H1 (cell line): ENCODE measurements at regions not wholly inside any gene's neighbourhood (a gene's known extent, or its start where the extent isn't known, plus 50 kb on each side); places are given as distances from the start of the nearest gene placed in this dataset.

Source experiments
- CTCF ChIA-PET: fragments of 300-600 bp; sonication (Branson Sonifier 250); formaldehyde crosslinking; loops from one replicate; lab custom pipeline; 2021; ENCODE audit not compliant: partially characterized antibody; lab: Charles Lee
- POLR2A ChIA-PET: fragments of 300-600 bp; sonication (Branson Sonifier 250); formaldehyde crosslinking; loops from one replicate; lab custom pipeline; 2021; ENCODE audit warnings: inconsistent platforms; ENCODE audit not compliant: partially characterized antibody; lab: Charles Lee
- DNase-seq, 2 experiments: peaks; one replicate each; pipeline versions ENCODE4 v3.0.0 to v3.0.0-alpha.2; 2010 to 2022; ENCODE audit warnings: low spot score in 2 of 2, low read depth in 1 of 2, mixed read lengths in 1 of 2
- FAIRE-seq: peaks from 2 replicates; lab custom pipeline; 2011; peaks lifted over from hg19 to GRCh38; lab: Jason Lieb, UNC
- H2AFZ ChIP-seq: 2 replicates; pipeline ENCODE4 v1.8.1; 2012; ENCODE audit warnings: low read length, inconsistent platforms
- H2AK5ac ChIP-seq: 2 replicates; pipeline ENCODE4 v1.6.1; 2013; ENCODE audit warnings: low read depth, low read length
- H2BK120ac ChIP-seq: replicated peaks from 2 replicates; pipeline ENCODE3; 2013; ENCODE audit warnings: low read depth, low read length, inconsistent platforms
- H2BK12ac ChIP-seq: 2 replicates; pipeline ENCODE4 v1.6.1; 2013; ENCODE audit warnings: low read depth, low read length
- H2BK15ac ChIP-seq: 2 replicates; pipeline ENCODE4 v1.6.1; 2013; ENCODE audit warnings: low read length
- H2BK20ac ChIP-seq: 2 replicates; pipeline ENCODE4 v1.6.1; 2013; ENCODE audit warnings: low read length
- H2BK5ac ChIP-seq: 2 replicates; pipeline ENCODE4 v1.6.1; 2013; ENCODE audit warnings: low read depth, low read length
- H3K14ac ChIP-seq: 2 replicates; pipeline ENCODE4 v1.6.1; 2013; ENCODE audit warnings: inconsistent platforms; ENCODE audit not compliant: insufficient read length
- H3K18ac ChIP-seq: 2 replicates; pipeline ENCODE4 v1.6.1; 2013; ENCODE audit warnings: low read length; ENCODE audit errors: extremely low read depth
- H3K23ac ChIP-seq: 2 replicates; pipeline ENCODE4 v1.6.1; 2013; ENCODE audit warnings: inconsistent platforms; ENCODE audit not compliant: insufficient read length
- H3K23me2 ChIP-seq: 2 replicates; pipeline ENCODE4 v1.6.1; 2013; ENCODE audit warnings: low read depth, low read length
- H3K27ac ChIP-seq: 2 replicates; pipeline ENCODE4 v1.6.1; 2011; ENCODE audit warnings: low read depth, low read length, inconsistent platforms
- H3K27me3 ChIP-seq, 4 experiments: replicated peaks in 1 of 4; 1 replicate in 1 of 4; 2 replicates in 3 of 4; pipeline versions ENCODE4 v1.6.1 to v1.8.1; 2011 to 2013; ENCODE audit warnings: low read length in 3 of 4, mild to moderate bottlenecking in 3 of 4, inconsistent platforms in 2 of 4, mixed read lengths in 2 of 4, moderate library complexity in 1 of 4; ENCODE audit not compliant: control insufficient read depth in 3 of 4, insufficient read depth in 3 of 4; ENCODE audit errors: extremely low read depth in 1 of 4
- H3K36me3 ChIP-seq, 4 experiments: 2 replicates each; pipeline versions ENCODE4 v1.6.1 to v1.8.1; 2011 to 2013; ENCODE audit warnings: mild to moderate bottlenecking in 4 of 4, low read length in 3 of 4, moderate library complexity in 2 of 4, control low read depth in 1 of 4, inconsistent platforms in 1 of 4; ENCODE audit not compliant: insufficient read depth in 4 of 4, control insufficient read depth in 2 of 4
- H3K4ac ChIP-seq: replicated peaks from 2 replicates; pipeline ENCODE3; 2013; ENCODE audit warnings: low read length, low read depth, mixed read lengths, inconsistent platforms; ENCODE audit not compliant: insufficient read length
- H3K4me1 ChIP-seq, 4 experiments: replicated peaks in 1 of 4; 1 replicate in 1 of 4; 2 replicates in 3 of 4; pipeline versions ENCODE4 v1.6.1 to v1.8.1; 2011 to 2013; ENCODE audit warnings: low read length in 3 of 4, inconsistent platforms in 2 of 4, mixed read lengths in 1 of 4; ENCODE audit not compliant: insufficient read depth in 4 of 4, control insufficient read depth in 3 of 4
- H3K4me2 ChIP-seq, 2 experiments: 2 replicates each; pipeline versions ENCODE4 v1.6.1 to v1.8.1; 2011 to 2013; ENCODE audit warnings: low read depth in 2 of 2, low read length in 2 of 2, control low read depth in 1 of 2, inconsistent platforms in 1 of 2, mild to moderate bottlenecking in 1 of 2; ENCODE audit not compliant: insufficient read depth in 1 of 2
- H3K4me3 ChIP-seq, 4 experiments: fragments of 200-600, 300-600 bp in 1 of 4; sonication (generic), shearing (Covaris generic), sonication (Bioruptor Twin) in 1 of 4; 2 replicates each; pipeline versions ENCODE4 v1.5.1 to v1.8.1; 2011 to 2016; ENCODE audit warnings: low read length in 4 of 4, low read depth in 3 of 4, control low read depth in 2 of 4, inconsistent platforms in 2 of 4, mild to moderate bottlenecking in 2 of 4, mixed read lengths in 1 of 4, moderate library complexity in 1 of 4; ENCODE audit not compliant: insufficient read depth in 2 of 4; ENCODE audit errors: extremely low read depth in 1 of 4
- H3K56ac ChIP-seq: replicated peaks from 2 replicates; pipeline ENCODE3; 2013; ENCODE audit warnings: low read depth, mild to moderate bottlenecking, mixed read lengths, low read length, inconsistent platforms; ENCODE audit not compliant: insufficient read length
- H3K79me1 ChIP-seq: 2 replicates; pipeline ENCODE4 v1.6.1; 2013; ENCODE audit warnings: low read depth, low read length, control low read depth
- H3K79me2 ChIP-seq, 2 experiments: 2 replicates each; pipeline versions ENCODE4 v1.6.1 to v1.8.1; 2012 to 2013; ENCODE audit warnings: low read length in 2 of 2, mild to moderate bottlenecking in 2 of 2, inconsistent platforms in 1 of 2; ENCODE audit not compliant: insufficient read depth in 2 of 2, control insufficient read depth in 1 of 2
- H3K9ac ChIP-seq, 4 experiments: replicated peaks in 1 of 4; 1 replicate in 1 of 4; 2 replicates in 3 of 4; pipeline versions ENCODE4 v1.6.1 to v1.8.1; 2011 to 2013; ENCODE audit warnings: low read depth in 3 of 4, low read length in 3 of 4, control low read depth in 2 of 4, mild to moderate bottlenecking in 2 of 4, moderate library complexity in 2 of 4, inconsistent platforms in 1 of 4; ENCODE audit errors: extremely low read depth in 1 of 4
- H3K9me3 ChIP-seq, 2 experiments: 2 replicates each; pipeline versions ENCODE4 v1.6.1 to v1.8.1; 2012 to 2013; ENCODE audit warnings: mild to moderate bottlenecking in 2 of 2, moderate library complexity in 2 of 2, control low read depth in 1 of 2, inconsistent platforms in 1 of 2, low read depth in 1 of 2, low read length in 1 of 2, mixed read lengths in 1 of 2; ENCODE audit not compliant: insufficient read depth in 2 of 2
- H4K20me1 ChIP-seq, 2 experiments: replicated peaks in 1 of 2; 2 replicates each; pipeline versions ENCODE3 to v1.8.1; 2011 to 2013; ENCODE audit warnings: inconsistent platforms in 2 of 2, low read length in 2 of 2, mild to moderate bottlenecking in 1 of 2; ENCODE audit not compliant: insufficient read depth in 2 of 2, control insufficient read depth in 1 of 2
- H4K5ac ChIP-seq: 2 replicates; pipeline ENCODE4 v1.6.1; 2013; ENCODE audit warnings: low read length, low read depth, mixed read lengths, inconsistent platforms; ENCODE audit not compliant: insufficient read length
- H4K8ac ChIP-seq: 2 replicates; pipeline ENCODE4 v1.8.0; 2013; ENCODE audit warnings: mild to moderate bottlenecking, moderate library complexity, low read length, inconsistent platforms; ENCODE audit not compliant: insufficient read depth; ENCODE audit errors: extremely low read depth
- H4K91ac ChIP-seq: replicated peaks from 2 replicates; pipeline ENCODE3; 2013; ENCODE audit warnings: low read length, mixed read lengths, inconsistent platforms; ENCODE audit not compliant: insufficient read length
- ATF2 ChIP-seq: IDR thresholded peaks from 2 replicates; pipeline ENCODE4 v1.6.1; 2012; ENCODE audit warnings: low read length, inconsistent platforms
- ATF3 ChIP-seq: IDR thresholded peaks from 2 replicates; pipeline ENCODE4 v1.6.1; 2011; ENCODE audit warnings: low read depth, mild to moderate bottlenecking, low read length; ENCODE audit not compliant: insufficient read depth
- CBX8 ChIP-seq: fragments of 300-800, 300-1000 bp; sonication (generic); IDR thresholded peaks from 2 replicates; pipeline ENCODE4 v1.7.1; 2016; ENCODE audit warnings: low read depth, low read length, borderline replicate concordance
- E2F6 ChIP-seq: IDR thresholded peaks from 2 replicates; pipeline ENCODE4 v1.6.1; 2012; ENCODE audit warnings: inconsistent platforms
- EZH2 ChIP-seq: fragments of 200-600 bp; sonication (generic); IDR thresholded peaks from 2 replicates; pipeline ENCODE4 v1.7.1; 2012; ENCODE audit warnings: low read depth, mild to moderate bottlenecking, moderate library complexity, low read length, inconsistent platforms; ENCODE audit not compliant: severe bottlenecking
- GABPA ChIP-seq: IDR thresholded peaks from 2 replicates; pipeline ENCODE4 v1.6.1; 2011; ENCODE audit warnings: mild to moderate bottlenecking, low read length, moderate library complexity, borderline replicate concordance; ENCODE audit not compliant: insufficient read depth
- KDM1A ChIP-seq: fragments of 200-600, 300-600 bp; sonication (generic); IDR thresholded peaks from 2 replicates; pipeline ENCODE4 v1.7.1; 2016; ENCODE audit warnings: mild to moderate bottlenecking, low read length, borderline replicate concordance
- MAFK ChIP-seq: IDR thresholded peaks from 2 replicates; pipeline ENCODE4 v1.6.1; 2012; ENCODE audit warnings: low read depth, mild to moderate bottlenecking, improper control_type of control experiment, low read length
- PHF8 ChIP-seq: fragments of 200-600 bp; sonication (generic); conservative IDR thresholded peaks from 2 replicates; pipeline ENCODE4 v1.7.1; 2012; ENCODE audit warnings: low read depth, mild to moderate bottlenecking, inconsistent platforms, low read length, moderate library complexity
- POLR2A ChIP-seq, 2 experiments: IDR thresholded peaks; 1 replicate in 1 of 2; 2 replicates in 1 of 2; pipeline ENCODE4 v1.6.1; 2011; ENCODE audit warnings: low read depth in 2 of 2, low read length in 2 of 2, mild to moderate bottlenecking in 2 of 2; ENCODE audit errors: control extremely low read depth in 1 of 2
- SAP30 ChIP-seq: fragments of 300-600 bp; sonication (generic); IDR thresholded peaks from 2 replicates; pipeline ENCODE4 v1.7.1; 2012; ENCODE audit warnings: low read length, moderate library complexity, mild to moderate bottlenecking, inconsistent platforms; ENCODE audit not compliant: insufficient read depth, insufficient replicate concordance
- WGBS, 2 experiments: shearing (Covaris generic) in 1 of 2; methylation state at CpG; one replicate each; pipeline versions ENCODE4 v1.1.6 to v1.1.7; 2013 to 2015; ENCODE audit warnings: low lambda C conversion rate in 2 of 2, mixed read lengths in 2 of 2, inconsistent platforms in 1 of 2, low coverage in 1 of 2, missing lambda C conversion rate in 1 of 2; ENCODE audit not compliant: insufficient replicate concordance in 2 of 2, insufficient coverage in 1 of 2, insufficient read length in 1 of 2; ENCODE audit errors: extremely low coverage in 1 of 2, missing lambda C conversion rate in 1 of 2; 5-methylcytosine and 5-hydroxymethylcytosine counted together

GRCh38 chr20:51128198-51128597 is 105.3 kb upstream of the KCNG1 start:
- no peak overlapping the region for H3K23ac ChIP-seq
- no peaks in the 10 kb centered on the region for H3K4me1 ChIP-seq
- H3K36me3 ChIP-seq: no peaks in the 10 kb centered on the region
- H4K5ac ChIP-seq: no peak overlapping the region
- no peak overlapping the region for H2BK12ac ChIP-seq
- no peak overlapping the region for H3K14ac ChIP-seq
- no peak for DNase-seq
- no peak overlapping the region for H3K56ac ChIP-seq
- WGBS, 2 experiments: 77% methylated on average over 4 of the region's 4 CpGs; no CpG with 5 or more reads in 1 of the 2 experiments
- no peak overlapping the region for H3K4me3 ChIP-seq
- H2BK5ac ChIP-seq: no peak overlapping the region
- no peak overlapping the region for H3K9ac ChIP-seq
- H2AK5ac ChIP-seq: no peak overlapping the region
- no peak for FAIRE-seq
- no peak overlapping the region for H3K27ac ChIP-seq
- no peak overlapping the region for H3K4me2 ChIP-seq
- no peaks in the 10 kb centered on the region for H3K27me3 ChIP-seq
- ChIA-PET POLR2A (interaction anchor here (0.6 kb wide), 1 partner anchor 23 kb away, joined by 4 read pairs; no protein-coding TSS in a partner anchor), CTCF (interaction anchor here (0.8 to 2.4 kb wide), 6 partner anchors 11 to 136 kb away, joined by 3 to 9 read pairs (median 4); no protein-coding TSS in a partner anchor)
- H4K91ac ChIP-seq: no peak overlapping the region
- no peaks in the 10 kb centered on the region for H3K9me3 ChIP-seq
- no peak overlapping the region for H3K18ac ChIP-seq
- H2AFZ ChIP-seq: no peak overlapping the region
- H4K20me1 ChIP-seq: no peaks in the 10 kb centered on the region
- no peak overlapping the region for H2BK120ac ChIP-seq
- H3K23me2 ChIP-seq: no peaks in the 10 kb centered on the region
- H2BK15ac ChIP-seq: no peak overlapping the region
- no peak overlapping the region for H2BK20ac ChIP-seq
- H4K8ac ChIP-seq: no peak overlapping the region
- no peak overlapping the region for H3K4ac ChIP-seq
- no peaks in the 10 kb centered on the region for H3K79me2 ChIP-seq
- no peaks in the 10 kb centered on the region for H3K79me1 ChIP-seq
- no peak for TF ChIP-seq MAFK
- TF ChIP-seq GABPA: no peak
- TF ChIP-seq ATF3: no peak
- TF ChIP-seq PHF8: no peak
- TF ChIP-seq CBX8: no peak
- TF ChIP-seq SAP30: no peak
- no peak for TF ChIP-seq POLR2A (IDR thresholded peaks at IDR 0.05; ENCODE audit: control extremely low read depth in 1 of 2, low read depth in 2 of 2, low read length in 2 of 2)
- TF ChIP-seq E2F6: no peak
- TF ChIP-seq EZH2: no peak
- TF ChIP-seq KDM1A: no peak
- no peak for TF ChIP-seq ATF2
